Kasumi-1 (cell line): ENCODE measurements at regions not wholly inside any gene's neighbourhood (a gene's known extent, or its start where the extent isn't known, plus 50 kb on each side); places are given as distances from the start of the nearest gene placed in this dataset.

Source experiments
- DNase-seq, 2 experiments: peaks; one replicate each; lab custom pipeline; 2025; lab: John Stamatoyannopoulos, UW

DNA sequence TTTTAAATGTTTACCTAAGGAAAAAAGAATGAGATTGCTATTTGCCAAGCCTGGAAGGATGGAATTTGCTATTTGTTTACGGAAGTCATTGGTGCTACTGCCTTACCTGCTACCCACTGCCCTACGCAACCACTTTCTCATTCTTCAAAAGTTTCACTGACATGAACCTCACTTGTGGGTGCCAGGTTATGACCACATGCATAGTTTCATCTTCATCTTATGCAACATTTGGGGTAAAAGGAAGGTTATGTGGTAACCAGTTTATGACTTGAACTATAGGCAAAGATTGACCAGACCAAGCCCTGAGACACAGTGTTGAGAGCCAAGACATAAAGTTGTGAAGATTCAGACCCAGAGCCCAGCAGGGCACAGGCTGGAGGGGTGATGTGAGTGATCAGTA, 142.5 kb downstream of the LACC1 start:
- DNase-seq = no peak

- no peak for DNase-seq
These were observed 144.6 kb downstream of the LACC1 start for GRCh38 chr13:44024167-44024845.

DNA sequence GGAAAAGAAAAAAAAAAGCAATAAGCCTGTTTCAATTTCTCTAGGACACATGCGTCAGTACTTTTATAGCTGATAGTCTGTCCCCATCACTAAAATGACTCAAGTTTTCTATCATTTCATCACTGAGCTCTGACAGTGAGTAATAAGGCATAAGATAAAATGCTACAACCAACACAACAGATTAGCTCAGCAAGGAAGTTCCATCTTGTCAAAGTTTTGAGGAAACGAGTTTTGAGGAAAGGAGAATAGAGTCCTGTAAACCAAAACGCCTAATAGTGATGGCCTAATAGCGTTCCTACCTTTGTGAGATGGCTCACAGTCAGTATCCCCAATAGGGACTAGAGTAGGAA, 145.1 kb downstream of the LACC1 start:
- DNase-seq = no peak

DNA sequence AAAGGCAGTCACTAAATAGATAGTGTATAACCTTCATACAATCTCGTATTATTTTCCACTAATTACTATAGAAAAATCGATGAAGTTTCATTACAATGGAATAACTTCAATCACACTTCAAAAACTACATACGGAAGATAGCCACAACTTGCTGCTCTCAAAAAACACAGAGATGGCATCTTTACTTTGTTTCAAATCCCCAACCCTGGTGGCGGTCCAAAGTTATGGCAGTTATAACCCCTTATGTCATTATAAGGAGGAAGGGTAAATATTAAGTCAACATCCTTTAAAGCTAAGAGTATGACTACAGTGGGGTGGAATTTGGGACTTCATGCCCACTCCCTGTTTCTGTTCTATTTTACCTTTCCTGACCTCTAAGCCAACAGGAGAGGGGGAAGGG, 146.5 kb downstream of the LACC1 start:
- DNase-seq = no peak

DNA sequence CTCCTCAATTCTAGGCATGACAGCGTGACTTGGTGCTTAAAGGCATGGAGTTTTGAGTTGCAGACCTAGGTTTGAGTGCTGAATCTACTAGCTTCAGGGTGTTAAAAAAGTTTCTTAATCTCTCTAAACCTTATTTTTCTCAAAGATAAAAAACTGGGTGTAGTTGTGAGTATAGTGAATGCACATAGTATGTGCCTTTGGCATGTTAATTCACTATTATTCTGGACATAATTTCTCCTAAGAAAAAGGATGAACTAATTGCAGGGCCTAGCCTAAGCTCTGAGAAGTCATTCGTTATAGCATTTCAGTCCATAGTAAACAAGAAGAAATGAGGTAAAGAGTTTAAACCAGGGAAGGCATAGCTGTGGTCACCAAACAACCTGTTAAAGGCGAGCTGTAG, 149.0 kb downstream of the LACC1 start:
- DNase-seq = no peak

DNA sequence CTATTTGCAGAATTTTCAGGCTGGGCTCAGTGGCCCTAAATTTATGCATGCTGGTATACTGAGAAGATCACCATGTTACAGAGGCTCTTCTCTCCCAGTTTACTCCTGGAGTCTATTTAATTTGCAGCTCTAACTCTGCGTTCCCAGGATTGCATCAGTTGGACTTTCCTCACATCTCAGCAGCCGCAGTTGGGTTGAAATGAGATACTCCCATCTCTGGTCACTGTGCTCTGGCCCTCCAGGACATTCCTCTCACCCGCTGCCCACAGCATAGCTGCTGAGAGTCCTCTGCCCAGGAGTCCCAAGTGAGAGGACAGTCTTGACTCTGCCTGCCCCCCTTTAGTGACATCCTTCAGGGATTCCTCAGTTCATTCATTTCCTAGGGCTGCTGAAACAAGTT, 150.9 kb downstream of the LACC1 start:
- no peak for DNase-seq

GRCh38 chr13:44031555-44031954, 151.9 kb downstream of the LACC1 start:
- DNase-seq = no peak

GRCh38 chr13:44032802-44033201, 153.1 kb downstream of the LACC1 start:
- DNase-seq = no peak

DNA sequence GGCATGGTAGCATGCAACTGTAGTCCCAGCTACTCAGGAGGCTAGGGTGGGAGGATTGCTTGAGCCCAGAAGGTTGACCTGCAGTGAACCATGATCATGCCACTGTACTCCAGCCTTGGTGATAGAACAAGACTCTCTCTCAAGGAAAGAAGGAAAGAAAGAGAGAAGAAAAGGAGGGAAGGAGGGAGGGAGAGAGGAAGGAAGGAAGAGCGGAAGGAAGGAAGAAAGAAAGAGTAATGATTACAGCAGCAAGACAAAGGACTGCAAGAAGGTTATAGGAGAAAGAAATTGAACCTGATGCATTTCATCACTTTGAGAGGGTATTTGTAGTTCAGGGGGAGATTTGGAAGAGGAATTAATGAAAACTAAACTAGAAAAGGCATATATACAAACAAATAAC, 155.7 kb downstream of the LACC1 start:
- no peak for DNase-seq

- DNase-seq = no peak
These were observed 160.5 kb downstream of the LACC1 start for GRCh38 chr13:44040070-44040817.

DNA sequence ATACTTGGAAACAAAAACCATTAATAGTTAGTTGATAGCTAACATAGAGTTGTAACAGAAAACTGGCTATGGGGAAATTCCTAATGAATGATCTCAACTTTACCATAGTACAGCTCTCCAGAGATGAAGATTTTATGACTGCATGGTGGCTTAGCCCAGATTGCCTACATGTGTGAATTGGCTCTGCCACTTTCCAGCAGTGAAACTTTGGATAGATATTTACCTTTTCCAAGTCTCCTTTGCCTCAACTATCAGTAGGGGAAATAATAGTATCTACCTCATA, 161.1 kb downstream of the LACC1 start:
- no peak for DNase-seq

- no peak for DNase-seq
These were observed 165.0 kb downstream of the LACC1 start for GRCh38 chr13:44044547-44045179.

DNA sequence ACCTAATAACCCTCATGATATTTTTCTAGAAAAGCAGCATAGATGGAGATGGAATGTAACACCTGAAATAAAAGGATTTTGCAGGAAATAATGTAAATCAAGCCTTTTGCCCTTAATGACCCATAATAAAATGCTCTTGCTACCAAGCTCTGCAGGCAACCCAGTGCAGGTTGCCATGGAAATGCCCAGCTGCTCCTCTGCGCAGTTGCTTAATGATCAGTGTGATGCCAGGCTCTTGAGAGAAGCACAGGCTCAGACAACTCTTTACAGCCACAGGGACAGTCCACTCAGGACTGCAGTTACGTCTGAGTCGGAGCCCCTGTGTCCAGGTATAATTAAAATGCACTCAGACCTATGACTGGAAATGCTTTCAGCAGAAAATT, 165.5 kb downstream of the LACC1 start:
- no peak for DNase-seq

- DNase-seq = no peak
These were observed 166.7 kb downstream of the LACC1 start for GRCh38 chr13:44046428-44046827.

DNA sequence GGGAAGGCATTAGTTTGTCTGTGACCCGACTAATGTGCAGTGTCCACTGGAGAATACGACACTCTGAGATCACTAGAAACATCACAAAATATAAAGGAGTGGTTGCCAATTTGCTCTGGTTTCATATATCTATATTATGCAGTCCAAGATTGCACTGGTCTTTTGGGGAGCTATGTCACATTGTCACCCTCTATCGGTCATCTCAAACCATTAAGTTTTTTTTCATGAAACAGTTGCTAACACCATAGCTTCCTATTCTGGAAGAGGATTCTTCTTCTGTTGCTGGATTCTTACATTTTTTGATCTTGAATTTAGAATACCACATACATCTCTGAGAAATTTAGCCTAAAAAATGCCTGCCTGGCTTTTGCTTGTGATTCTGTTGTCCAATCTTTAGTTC, 168.6 kb downstream of the LACC1 start:
- DNase-seq = peak; percentile 61 to 70

DNA sequence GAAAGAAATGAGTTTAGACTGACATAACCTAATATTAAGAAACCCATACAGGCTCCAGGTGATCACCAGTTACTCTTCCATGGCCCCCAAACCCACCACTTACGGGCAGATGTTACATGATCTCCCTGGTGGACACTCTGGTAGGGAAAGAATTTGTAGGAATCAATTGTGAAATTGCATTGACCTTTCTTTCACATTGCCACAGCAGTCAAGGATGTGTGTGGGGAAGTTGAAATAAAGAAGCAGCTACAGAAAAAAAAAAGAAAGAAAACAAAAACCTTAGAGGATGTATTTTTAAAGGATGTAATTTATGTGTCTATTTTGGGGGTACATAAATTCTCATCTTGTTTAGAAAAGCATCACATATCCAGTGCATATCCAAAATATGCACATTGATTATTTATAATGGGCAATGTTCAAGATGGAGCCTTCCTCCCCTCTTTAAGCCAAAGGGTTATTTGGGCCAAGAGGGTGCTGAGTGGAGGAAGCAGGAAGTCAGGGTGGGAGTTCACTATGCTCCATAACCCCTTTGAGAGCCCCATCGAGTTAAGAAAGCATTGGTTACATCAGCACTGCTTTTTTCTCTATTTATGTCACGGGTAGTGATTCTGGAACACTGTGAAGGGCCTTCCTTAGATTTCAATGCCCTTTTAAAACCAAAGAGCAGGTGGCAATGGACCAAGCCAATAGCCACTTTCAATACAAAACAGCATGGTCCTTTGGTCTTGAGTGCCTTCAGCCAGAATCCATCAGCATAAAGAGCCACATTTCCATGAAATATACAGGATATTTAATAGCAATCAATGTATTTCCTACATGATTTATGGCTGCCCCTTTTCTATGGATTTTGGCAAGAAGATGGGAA, 169.6 kb downstream of the LACC1 start:
- no peak for DNase-seq

GRCh38 chr13:44050450-44051063, 170.9 kb downstream of the LACC1 start:
- DNase-seq = peak; percentile 39 to 71

DNA sequence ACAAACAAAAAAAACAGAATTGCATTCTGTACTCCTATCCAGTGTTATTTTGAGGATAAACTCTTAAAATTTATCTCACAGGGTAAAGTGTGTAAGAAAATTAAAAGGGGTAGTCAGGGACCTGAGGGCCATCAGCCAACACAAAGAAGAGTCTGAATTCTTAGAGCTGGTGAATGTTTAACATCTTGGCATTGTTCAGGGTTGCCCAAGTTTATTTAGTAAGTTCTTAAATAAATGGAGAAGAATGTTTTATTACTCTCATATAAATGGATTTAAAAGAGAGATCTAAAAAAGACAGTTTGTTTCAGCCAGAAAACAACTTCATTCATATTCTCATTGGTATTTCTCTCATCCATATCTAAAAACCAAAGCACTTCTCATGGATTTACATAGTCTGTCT, 171.7 kb downstream of the LACC1 start:
- DNase-seq = no peak

DNA sequence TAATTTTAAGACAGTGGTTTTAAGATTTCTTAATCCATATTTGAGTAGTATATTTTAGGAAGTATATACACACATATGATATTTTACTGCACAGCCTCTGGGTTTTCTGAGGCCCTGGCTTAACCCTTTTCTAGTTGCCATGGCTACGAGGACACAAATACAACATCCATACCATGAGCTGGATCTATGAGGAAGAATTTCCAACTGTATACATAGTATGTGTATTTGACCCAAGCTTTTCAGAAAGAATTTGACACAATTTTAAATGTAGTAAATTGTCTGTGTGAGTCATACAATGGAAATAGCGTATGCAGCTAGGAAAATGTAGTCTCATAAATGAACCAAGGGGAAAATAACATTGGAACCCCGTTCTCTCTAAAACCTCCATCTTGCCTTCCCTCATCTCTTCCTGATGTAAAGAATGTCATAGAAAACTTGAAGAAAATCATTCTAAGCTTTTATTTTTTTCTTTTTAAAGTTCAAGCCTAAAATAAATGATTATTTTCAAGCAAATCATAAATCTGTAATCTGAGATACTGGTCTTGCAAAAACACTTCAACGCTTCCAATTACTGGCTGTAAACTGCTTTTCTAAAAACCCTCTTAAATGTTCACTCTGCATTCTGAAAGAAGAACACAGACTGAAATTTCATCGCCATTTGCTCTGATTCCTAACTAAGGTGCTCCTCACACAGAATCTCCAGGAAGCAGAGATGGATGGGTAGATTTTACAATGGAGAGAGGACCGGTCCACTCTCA, 172.4 kb downstream of the LACC1 start:
- DNase-seq = no peak

GRCh38 chr13:44052780-44053184, 173.1 kb downstream of the LACC1 start:
- no peak for DNase-seq

DNA sequence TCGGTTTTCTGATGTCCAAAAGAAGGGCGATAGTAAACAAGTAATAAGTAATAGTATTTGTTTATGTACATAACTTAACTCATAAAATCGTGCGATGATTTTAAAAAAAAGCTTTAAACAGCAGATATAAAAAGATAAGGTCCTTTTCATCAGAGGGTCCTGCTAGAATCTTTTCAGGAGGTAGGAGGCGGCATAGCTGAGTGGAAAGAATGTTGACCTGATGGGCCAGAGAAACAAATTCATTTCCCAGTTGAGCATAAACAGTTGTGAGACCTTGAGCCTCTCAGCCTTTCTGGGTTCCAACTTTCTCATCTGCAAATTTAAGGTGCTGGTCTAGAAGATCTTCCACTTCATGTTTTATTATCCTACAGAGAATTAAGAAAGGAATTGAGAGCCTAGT, 173.5 kb downstream of the LACC1 start:
- no peak for DNase-seq

DNA sequence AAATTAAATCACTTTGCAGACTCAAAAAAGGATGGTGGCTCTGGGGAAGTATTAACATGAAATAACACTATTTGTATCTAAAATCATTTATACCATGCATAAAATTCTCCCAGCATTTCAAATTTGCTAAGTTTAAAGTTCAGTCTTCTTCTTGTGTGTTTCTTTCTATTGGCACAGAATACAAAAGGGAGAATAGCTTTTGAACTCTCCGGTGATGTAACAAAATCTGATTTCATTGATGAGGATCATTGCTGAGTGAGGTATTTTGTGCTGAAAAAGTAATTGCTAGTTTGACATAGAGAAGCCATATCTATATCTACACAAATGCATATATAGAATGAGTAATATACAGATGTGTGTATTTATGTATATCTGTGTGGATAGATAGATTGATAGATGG, 174.8 kb downstream of the LACC1 start:
- no peak for DNase-seq
